DMS114 treated with DMSO at 0.1 percent for 48 hours (cell line): ENCODE measurements at regions not wholly inside any gene's neighbourhood (a gene's known extent, or its start where the extent isn't known, plus 50 kb on each side); places are given as distances from the start of the nearest gene placed in this dataset.

ENCODE experiments used
- DNase-seq: peaks from one replicate; lab custom pipeline; 2025; ENCODE audit not compliant: unreplicated experiment; lab: John Stamatoyannopoulos, UW

DNA sequence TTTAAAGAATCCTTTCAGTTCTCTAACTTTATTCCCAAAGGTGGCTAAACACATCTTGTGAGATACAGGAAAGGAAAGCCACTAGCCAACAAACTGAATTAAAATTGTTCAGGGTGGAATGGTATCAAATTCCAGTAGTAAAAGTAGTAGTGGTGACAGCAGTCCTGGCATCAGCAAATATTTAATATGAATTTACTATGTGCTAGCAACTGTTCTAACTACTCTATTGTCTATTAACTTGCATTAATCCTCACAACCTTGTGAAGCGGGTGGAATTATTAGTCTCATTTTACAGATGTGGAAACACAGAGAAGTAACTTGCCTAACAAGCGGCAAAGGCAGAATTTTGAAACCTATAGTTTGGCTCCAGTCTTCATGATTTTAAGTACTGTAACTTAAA is 130.1 kb downstream of the KLF12 start:
- no peak for DNase-seq

DNA sequence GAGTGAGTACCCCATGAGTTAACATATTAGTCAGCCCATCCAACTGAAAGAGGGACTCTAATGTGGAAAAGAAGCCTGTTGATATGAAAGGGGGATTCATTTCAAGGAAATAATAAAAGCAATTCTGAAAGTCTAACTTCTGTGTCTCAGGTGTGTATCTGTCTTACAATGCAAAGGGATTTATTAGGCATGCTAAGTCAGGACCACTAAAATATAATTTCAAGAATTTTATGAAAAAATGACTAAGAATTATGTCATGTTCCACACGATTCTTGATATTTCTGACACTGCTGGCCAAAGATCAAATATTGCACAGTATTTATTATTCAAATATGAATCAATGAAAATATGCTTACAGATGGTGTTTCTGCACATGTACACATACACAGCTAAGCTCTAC is 130.8 kb downstream of the KLF12 start:
- DNase-seq: no peak

DNA sequence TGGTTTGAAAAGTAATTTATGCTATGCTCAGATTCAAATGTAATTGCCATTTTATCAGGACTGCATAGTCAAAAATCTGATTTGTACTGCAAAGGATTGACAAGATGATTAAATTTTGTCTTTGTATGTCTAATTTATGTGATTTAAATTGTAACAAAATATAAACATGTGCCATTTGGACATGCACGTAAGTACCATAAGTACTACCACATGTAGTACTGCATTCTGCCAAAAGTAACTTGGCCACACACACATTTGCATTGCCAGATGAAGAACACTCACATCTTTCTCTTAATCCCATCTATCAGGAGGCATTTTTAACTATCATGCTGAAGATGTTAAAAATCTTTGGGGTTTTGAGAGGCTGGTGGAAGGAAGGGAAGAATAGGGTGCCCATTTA is 133.3 kb downstream of the KLF12 start:
- DNase-seq: no peak

DNA sequence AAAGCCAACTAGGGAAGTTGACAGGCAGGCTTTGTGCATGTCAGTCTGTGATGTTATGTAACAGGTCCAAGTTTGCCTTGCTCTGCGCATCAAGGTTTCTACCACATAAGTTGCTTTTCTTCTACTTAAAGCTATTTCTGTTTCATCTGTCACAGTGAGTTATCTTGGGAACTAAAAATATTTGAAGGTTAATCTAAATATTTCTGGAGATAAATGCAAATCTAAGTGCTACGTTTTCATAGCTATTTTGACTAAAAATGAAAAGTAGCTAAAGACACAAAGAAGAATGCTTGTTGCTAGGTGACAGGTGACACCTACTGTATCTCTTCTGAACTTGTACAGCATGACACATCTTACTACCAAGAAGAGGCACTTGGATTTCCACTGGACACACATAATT is 135.6 kb downstream of the KLF12 start:
- DNase-seq: no peak

DNA sequence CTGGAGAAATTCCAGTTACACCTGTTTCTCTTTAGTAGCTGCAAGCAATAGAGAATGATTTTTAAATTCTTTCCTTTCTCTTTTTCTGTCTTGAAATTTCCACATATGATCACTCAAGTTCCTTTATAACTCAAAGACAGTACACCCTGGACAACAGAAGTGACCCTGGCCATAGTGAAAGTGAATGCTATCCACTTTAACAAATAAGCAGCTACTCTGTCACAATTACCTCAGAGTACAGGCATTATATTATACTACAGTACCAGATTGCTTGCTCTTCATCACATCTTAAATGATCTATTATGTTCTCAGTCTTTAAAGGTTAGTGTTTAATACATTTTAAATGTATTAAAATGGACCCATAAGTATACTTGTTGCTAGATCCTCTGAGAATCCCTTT is 136.2 kb downstream of the KLF12 start:
- DNase-seq: no peak

DNA sequence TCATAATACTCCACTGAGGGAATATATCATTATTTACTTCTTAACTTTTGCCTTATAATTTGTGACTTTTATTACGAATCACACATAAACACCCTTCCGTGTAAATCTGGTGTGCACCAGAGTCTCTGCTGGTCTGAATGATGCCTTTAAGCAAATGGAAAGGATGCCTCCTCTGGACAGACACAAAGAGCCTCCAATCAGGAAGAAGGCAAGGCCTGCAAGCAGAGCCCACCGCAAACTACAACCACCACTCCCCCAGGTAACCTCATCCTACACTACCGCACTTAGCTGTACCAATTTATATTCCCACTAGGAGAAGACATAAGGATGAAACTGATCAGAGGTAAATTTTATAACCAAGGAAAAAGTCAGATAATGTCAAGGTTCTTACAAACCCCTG is 137.6 kb downstream of the KLF12 start:
- no peak for DNase-seq

DNA sequence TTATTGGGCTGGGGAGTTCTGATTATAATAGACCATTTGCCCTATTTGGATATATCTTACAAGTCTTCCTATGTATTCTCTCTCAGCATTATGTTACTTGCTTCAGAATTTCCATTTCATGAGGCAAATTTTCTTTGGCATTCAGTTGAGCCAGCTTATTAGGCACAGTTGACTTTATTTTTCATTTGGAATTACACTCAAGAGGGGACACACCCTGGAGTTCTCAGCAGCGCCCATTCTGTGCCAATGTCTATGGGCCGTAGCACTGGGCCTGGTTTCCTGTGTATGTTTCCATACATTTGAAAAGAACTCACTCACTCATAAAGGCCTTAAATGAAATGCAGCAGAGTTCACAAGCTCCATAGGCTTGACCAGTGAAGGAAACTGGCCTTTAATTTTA is 138.5 kb downstream of the KLF12 start:
- DNase-seq: no peak

DNA sequence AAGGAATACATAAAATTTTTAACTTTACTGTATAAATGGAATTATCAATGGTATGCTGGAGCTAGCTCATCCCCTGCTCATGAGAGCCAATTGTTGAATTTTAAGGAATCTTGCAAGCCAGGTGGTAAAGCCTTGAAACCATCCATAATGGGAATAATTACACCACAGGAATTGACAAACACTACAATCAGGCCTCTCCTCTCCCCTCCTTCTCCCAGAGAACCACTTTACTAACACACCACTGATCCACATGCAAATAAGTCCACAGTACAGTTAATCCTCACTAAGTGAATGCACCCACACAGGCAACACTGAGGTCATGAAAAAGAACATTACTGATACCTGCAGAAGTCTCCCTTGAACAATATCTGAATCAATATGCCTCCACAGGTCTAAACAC is 140.5 kb downstream of the KLF12 start:
- DNase-seq: no peak

DNA sequence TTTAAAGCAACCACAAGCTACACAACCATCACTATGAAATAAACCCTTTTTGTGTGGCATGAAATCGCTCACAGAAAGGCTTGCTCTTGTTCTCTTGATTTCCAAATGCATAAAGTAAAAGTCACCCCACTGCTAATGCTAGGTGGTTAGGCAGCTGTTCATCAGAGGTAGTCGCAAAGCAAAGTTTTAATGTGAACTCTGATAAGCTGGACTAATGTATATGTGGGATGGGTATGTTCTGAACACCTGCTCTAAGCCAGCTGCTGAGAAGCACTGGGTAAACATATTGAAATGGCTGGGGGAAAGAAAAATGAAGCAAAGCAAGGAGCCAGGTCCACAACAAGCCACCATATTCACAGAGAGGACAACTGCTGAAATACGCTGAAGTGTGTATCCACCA is 142.3 kb downstream of the KLF12 start:
- DNase-seq: no peak

DNA sequence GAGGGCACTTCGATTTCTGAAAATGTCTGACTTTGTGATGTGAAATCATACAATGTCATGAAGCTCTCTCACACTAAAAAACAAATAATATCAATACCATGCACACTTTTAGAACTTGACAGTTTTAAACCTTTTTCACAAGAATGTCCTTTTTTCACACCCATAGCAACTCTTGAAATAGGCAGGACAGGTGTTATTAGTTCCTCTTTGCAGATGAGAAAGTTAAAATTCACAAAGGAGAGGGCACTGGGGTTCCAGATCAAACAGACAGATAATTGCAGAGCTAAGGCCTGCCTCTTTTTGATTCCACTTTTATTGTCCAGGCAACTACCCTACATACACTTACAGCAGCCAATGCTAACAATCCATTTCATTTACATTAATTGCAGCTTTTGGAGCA is 142.8 kb downstream of the KLF12 start:
- DNase-seq: no peak

DNA sequence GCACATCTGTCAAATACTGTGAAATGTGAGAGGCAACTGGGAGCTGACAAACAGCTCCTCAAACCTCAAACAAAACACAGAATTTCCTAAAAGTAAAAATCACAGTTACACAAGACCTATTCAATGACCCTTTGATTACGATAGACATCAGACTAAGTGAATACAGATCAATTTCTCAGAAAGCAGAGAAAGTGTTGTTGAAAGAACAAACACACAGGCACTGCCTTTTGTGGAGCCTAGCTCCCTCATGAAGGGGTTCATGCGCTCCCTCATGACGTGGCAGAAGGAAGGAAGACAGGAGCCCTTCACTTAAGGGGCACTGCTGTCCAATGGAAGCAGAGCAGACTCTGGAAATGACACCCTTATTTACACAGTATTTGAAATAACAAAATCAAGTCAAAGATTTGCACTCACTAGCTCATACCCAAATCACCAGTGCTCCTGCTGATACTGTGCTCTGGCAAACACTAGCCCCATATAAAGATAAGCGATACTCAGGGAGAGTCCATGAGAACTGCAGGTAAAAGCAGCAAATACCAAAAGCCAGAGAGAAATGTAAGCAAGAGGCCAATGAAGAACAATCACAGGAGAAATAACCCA is 144.9 kb downstream of the KLF12 start:
- DNase-seq: no peak

DNA sequence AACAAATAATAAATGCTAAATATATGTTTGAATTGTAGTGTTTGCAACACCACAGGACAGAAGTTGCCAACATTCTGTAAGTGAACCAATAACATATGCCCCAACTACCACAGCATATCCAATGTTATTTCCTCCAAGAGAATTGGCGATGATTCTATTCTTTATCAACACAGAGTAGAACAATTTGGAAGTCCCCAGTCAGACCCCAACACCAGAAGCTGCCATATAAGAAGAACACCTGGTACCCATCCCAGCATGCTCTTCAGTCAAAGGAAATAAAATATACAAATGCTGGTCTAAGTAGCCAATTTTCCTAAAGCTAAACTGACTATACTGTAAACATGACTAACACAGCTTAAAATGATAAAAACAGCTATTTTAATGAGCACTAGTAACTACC is 145.7 kb downstream of the KLF12 start:
- no peak for DNase-seq

DNA sequence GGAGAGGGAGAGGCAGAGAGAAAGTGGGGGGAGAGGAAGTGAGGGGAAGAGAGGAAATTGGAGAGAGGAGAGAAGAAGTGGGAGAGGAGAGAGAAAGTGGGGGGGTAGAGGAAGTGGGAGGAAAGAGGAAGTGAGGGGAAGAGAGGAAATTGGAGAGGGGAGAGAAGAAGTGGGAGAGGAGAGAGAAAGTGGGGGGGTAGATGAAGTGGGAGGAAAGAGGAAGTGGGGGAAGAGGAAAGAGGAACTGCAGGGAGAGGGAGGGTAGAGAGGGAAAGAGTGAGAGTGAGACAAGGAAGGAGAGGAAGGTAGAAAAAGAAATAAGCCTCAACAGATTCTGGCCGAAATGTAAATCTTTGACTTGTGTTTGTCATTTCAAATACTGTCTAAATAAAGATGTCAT is 146.6 kb downstream of the KLF12 start:
- no peak for DNase-seq

DNA sequence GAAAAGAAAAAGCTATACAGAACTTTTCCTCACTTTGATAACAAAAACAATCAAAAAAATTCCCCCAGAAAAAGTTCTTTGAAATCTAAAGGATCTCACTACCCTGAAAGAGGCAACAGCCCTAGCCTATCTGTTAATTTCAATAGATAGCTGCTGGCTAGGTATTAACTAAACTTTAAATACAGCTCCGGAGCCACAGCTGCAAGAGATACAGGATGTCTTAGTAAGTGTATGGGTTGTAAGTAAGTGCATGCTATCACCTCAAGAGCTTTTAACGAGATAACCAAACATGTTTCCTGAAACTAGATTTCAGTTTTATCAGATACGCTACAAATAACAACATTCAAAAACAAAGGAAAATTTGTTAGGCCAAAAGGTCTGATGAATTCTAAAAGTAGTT is 148.4 kb downstream of the KLF12 start:
- no peak for DNase-seq

DNA sequence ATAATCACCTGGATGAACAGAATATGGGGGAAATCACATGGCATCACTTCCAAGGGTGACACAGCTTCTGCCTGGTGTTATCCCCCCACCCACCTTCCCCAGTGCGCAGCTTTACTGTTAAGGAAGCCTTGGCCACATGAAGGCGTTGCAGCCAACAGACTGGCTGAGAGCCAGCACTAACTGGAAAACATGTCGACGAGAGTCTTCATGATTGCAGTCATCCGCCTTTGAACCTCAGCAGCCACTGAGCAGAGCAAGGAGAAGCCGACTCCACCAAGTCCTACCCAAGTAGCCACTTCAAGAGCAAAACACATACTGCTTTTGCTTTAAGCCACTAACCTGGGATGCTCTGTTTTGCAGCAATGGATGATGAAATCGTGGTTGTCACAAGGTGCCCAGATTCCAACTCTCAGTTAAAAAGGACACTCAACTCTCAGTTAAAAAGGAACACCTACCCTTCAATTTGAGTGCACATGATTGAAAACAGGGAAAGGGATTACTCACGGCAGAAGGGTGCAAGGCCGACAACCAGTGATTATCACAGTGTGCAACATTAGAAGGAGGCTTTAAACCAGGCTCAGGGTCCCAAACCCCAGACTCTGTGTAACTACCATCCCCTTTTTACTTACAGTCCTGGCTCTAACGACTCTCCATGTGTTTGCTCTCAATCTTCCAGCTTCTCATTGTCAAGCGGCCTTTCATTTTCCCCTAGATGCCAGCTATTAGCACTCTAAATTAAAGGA is 149.1 kb downstream of the KLF12 start:
- DNase-seq: no peak

DNA sequence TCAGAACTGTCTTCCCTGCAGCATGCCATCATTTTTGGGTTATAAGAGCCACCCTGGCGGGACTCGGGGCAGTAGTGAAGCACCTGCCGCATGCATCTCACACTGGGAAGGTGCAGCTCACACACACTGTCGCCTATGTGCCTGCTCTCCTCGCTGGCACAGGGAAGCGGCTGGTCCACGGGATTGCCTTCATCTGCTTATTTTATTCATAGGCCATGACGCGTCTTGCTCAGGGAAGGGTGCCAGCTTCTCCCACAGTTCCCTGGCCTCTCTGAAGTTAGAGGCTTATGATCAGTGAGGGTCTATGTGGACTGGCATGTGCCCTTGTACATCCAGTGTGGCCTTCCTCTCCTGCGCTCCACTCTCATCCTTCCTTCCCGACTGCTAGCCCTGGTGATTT is 150.0 kb downstream of the KLF12 start:
- DNase-seq: no peak

DNA sequence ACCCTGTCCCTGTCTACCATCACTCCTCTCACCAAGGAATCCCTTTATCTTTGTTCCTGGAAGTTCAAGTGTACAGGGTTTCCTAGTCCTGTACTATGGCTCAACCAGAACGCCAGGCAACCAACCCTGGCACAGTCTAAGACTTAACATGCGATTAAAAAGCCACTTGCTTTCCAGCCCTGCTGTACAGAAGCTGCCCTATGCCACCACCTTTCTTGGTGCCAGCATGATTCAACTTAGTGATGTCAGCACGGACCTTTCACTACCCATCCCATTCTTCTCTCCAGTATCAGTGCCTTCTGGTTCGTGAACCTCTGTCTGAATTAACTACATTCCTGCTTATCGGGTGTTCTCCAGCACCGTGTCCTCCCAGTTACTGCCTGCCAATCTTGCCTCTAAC is 151.1 kb downstream of the KLF12 start:
- DNase-seq: no peak

DNA sequence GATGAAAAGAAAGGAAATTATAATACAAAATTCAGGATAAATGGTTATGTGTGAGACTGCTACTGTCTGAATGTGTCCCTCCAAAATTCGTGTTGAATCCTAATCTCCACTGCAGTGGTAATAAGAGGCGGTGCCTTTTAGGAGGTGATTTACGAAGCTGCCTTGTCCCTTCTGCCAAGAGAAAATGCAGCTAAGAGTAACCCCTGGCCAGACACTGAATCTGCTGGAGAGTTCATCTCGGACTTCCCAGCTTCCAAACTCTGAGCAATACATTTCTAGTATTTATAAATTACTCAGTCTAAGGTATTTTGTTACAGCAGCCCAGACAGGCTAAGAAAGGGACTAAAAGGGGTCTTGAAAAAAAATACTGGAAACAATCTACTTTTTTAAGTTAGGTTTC is 152.6 kb downstream of the KLF12 start:
- no peak for DNase-seq

DNA sequence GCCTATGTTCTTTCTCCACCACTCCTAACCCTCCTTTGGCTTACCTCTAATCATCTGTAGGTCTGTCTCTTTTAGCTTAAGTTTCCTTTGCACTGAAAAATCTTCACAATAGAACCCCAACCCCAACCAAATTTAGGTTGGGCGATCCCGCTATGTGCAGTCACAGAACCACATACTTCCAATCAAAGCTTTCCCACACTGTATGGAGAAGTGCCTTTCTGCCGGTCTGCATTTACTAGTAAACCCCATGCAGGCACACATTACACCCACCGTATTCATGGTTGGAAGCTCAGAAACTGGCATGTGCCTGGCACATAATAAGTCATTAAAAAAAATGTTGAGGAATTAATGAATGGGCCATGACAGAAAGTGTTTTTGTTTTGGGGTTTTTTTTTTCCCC is 158.4 kb downstream of the KLF12 start:
- no peak for DNase-seq

DNA sequence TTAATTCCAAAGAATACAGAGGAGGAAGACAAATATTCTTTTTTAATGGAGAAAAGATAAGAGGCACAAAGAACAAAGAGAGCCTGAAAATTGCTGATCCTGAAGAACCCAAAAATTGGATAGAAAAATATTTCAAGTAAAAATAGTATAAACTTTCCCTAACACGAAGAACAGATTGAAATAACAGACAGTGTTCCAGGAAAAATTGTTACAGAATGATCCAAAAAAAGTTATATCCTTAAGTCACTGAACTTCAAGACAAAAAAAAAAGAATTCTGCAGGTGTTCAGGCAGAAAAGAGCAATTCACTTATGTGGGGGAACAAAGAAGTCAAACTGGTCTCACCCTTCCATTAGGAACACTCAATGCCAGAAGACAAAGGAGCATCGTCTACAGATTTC is 160.2 kb downstream of the KLF12 start:
- DNase-seq: no peak

DNA sequence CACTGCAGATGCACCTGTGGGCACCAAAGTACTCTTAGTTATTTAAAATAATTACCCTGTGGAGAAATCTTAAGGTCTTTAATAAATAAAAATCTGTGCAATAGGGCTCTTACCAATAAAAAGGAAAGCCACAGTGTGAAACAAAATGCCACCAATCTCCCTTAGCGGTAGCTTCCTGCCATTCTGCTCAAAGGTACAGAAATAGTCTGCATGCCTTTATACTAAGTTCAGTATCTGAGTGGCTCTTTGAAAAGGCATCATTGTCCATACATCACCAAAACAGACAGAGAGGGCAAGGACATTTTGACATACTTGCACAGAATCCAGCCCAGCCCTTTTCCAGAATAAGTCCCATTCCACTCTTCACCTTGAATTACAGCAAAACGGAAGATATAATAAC is 161.0 kb downstream of the KLF12 start:
- no peak for DNase-seq

DNA sequence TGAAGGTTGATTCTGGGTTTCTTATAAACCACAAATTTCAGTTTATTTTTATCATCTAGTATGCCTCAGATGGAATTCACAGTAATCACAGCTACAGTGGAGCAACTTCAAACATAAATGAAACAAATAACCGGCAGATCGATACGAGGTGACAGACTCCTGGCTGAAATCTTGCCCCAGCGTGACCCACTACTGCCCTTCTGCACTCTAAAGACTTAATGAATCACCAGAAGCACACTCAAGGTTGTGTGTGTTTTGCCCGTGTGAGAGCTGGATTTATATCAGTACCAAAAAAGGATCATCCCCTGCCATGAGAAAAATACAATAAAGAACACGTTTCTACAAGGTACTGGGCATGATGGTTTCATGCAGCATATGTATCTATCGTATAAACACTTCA is 161.7 kb downstream of the KLF12 start:
- no peak for DNase-seq

DNA sequence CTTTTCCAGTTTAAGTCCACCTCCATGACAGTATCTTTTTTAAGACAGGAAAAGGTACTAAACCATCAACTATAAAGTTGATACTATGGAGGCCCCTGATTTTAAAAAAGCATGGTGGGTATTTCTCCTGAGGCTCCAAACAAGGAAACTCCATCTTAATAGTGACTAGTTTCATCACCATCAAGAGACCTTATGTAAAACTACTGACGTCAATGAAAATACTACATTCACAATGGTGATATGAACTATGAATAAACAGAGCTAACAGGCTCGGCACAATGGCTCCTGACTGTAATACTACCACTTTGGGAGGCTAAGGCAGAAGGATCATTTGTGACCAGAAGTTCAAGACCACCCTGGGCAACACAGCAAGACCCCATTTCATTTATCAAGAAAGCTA is 162.7 kb downstream of the KLF12 start:
- no peak for DNase-seq
